Liver (tissue), 8 donors: ENCODE measurements at regions not wholly inside any gene's neighbourhood (a gene's known extent, or its start where the extent isn't known, plus 50 kb on each side); places are given as distances from the start of the nearest gene placed in this dataset.

Source experiments
- DNase-seq: peaks from one replicate; pipeline ENCODE4 v3.0.0-alpha.2; 2017; ENCODE audit warnings: low spot score
- H3K27ac ChIP-seq, 2 donors: one replicate each; pipeline ENCODE4 v1.7.0; 2013; ENCODE audit warnings: inconsistent platforms in 2 of 2, low read length in 2 of 2, control low read depth in 1 of 2, low read depth in 1 of 2, mild to moderate bottlenecking in 1 of 2
- H3K27me3 ChIP-seq, 4 donors: one replicate each; pipeline versions ENCODE4 v1.6.1 to v1.7.0; 2013; ENCODE audit warnings: low read length in 3 of 4, inconsistent platforms in 1 of 4, mild to moderate bottlenecking in 1 of 4, moderate library complexity in 1 of 4; ENCODE audit not compliant: control insufficient read depth in 4 of 4, insufficient read depth in 4 of 4
- H3K36me3 ChIP-seq, 4 donors: one replicate each; pipeline versions ENCODE4 v1.6.1 to v1.7.0; 2013; ENCODE audit warnings: low read length in 3 of 4, mild to moderate bottlenecking in 3 of 4, low read depth in 1 of 4, moderate library complexity in 1 of 4; ENCODE audit not compliant: control insufficient read depth in 4 of 4, insufficient read depth in 3 of 4
- H3K4me1 ChIP-seq, 4 donors: one replicate each; pipeline versions ENCODE4 v1.6.1 to v1.7.0; 2013; ENCODE audit warnings: low read length in 3 of 4, mild to moderate bottlenecking in 3 of 4, moderate library complexity in 1 of 4; ENCODE audit not compliant: control insufficient read depth in 4 of 4, insufficient read depth in 4 of 4
- H3K4me3 ChIP-seq, 3 donors: one replicate each; pipeline versions ENCODE4 v1.6.1 to v1.7.0; 2013; ENCODE audit warnings: low read length in 3 of 3, control low read depth in 1 of 3, low read depth in 1 of 3, mild to moderate bottlenecking in 1 of 3
- H3K9ac ChIP-seq, 2 donors: one replicate each; pipeline ENCODE4 v1.7.0; 2013; ENCODE audit warnings: low read length in 2 of 2, mild to moderate bottlenecking in 2 of 2, moderate library complexity in 2 of 2, control low read depth in 1 of 2, low read depth in 1 of 2
- H3K9me3 ChIP-seq, 4 donors: one replicate each; pipeline versions ENCODE4 v1.6.1 to v1.7.0; 2013; ENCODE audit warnings: low read length in 3 of 4; ENCODE audit not compliant: control insufficient read depth in 4 of 4
- ATF3 ChIP-seq: IDR thresholded peaks from 2 replicates; pipeline ENCODE4 v1.6.1; 2016; ENCODE audit warnings: antibody characterized with exemption
- CTCF ChIP-seq: fragments of 150-350 bp; IDR thresholded peaks from 2 replicates; pipeline ENCODE4 v1.5.1; 2017; ENCODE audit warnings: improper control_type of control experiment, low read depth, low read length; ENCODE audit not compliant: missing input control
- EGR1 ChIP-seq, 2 donors: IDR thresholded peaks; 2 replicates each; pipeline ENCODE4 v1.6.1; 2016 to 2018; ENCODE audit warnings: antibody characterized with exemption in 2 of 2, low read depth in 2 of 2
- FOXA1 ChIP-seq: IDR thresholded peaks from 2 replicates; pipeline ENCODE4 v1.6.1; 2016; ENCODE audit warnings: antibody characterized with exemption
- FOXA2 ChIP-seq: IDR thresholded peaks from 2 replicates; pipeline ENCODE4 v1.6.1; 2016; ENCODE audit warnings: antibody characterized with exemption
- GABPA ChIP-seq, 2 donors: IDR thresholded peaks in 1 of 2; conservative IDR thresholded peaks in 1 of 2; 2 replicates each; pipeline ENCODE4 v1.6.1; 2016; ENCODE audit warnings: antibody characterized with exemption in 2 of 2, mild to moderate bottlenecking in 1 of 2, moderate library complexity in 1 of 2
- HNF4A ChIP-seq, 2 donors: conservative IDR thresholded peaks; 2 replicates each; pipeline ENCODE4 v1.6.1; 2016; ENCODE audit warnings: antibody characterized with exemption in 2 of 2, mild to moderate bottlenecking in 2 of 2
- HNF4G ChIP-seq: IDR thresholded peaks from 2 replicates; pipeline ENCODE4 v1.6.1; 2016; ENCODE audit warnings: antibody characterized with exemption
- JUND ChIP-seq, 2 donors: IDR thresholded peaks; 2 replicates each; pipeline ENCODE4 v1.6.1; 2016; ENCODE audit warnings: antibody characterized with exemption in 2 of 2
- MAX ChIP-seq: IDR thresholded peaks from 2 replicates; pipeline ENCODE4 v1.6.1; 2016; ENCODE audit warnings: antibody characterized with exemption
- NR2F2 ChIP-seq: IDR thresholded peaks from 2 replicates; pipeline ENCODE4 v1.6.1; 2016; ENCODE audit warnings: antibody characterized with exemption
- RAD21 ChIP-seq, 2 donors: IDR thresholded peaks; 2 replicates each; pipeline ENCODE4 v1.6.1; 2016; ENCODE audit warnings: antibody characterized with exemption in 2 of 2, mild to moderate bottlenecking in 2 of 2
- REST ChIP-seq: IDR thresholded peaks from 2 replicates; pipeline ENCODE4 v1.6.1; 2016; ENCODE audit warnings: antibody characterized with exemption, mild to moderate bottlenecking
- RXRA ChIP-seq, 2 donors: IDR thresholded peaks; 2 replicates each; pipeline ENCODE4 v1.6.1; 2017 to 2018; ENCODE audit warnings: antibody characterized with exemption in 2 of 2, mild to moderate bottlenecking in 1 of 2
- SP1 ChIP-seq: IDR thresholded peaks from 2 replicates; pipeline ENCODE4 v1.6.1; 2018; ENCODE audit warnings: antibody characterized with exemption, mild to moderate bottlenecking
- TAF1 ChIP-seq: conservative IDR thresholded peaks from 2 replicates; pipeline ENCODE4 v1.6.1; 2016; ENCODE audit warnings: antibody characterized with exemption, mild to moderate bottlenecking
- YY1 ChIP-seq: IDR thresholded peaks from 2 replicates; pipeline ENCODE4 v1.6.1; 2016; ENCODE audit warnings: antibody characterized with exemption, mild to moderate bottlenecking
- ZBTB33 ChIP-seq: IDR thresholded peaks from 2 replicates; pipeline ENCODE4 v1.6.1; 2016; ENCODE audit warnings: antibody characterized with exemption
- WGBS: extraction: QIAGEN DNeasy Blood & Tissue Kit; methylation state at CpG from one replicate; pipeline ENCODE4 v1.1.7; 2013; 5-methylcytosine and 5-hydroxymethylcytosine counted together
- donor health status: healthy.
- donor health status: healthy.
- donor health status: healthy.
- donor health status: healthy.
- donor health status: healthy.

- Histone ChIP-seq H3K36me3 (no peaks in the 10 kb centered on the region), H3K27ac (no peak overlapping the region), H3K27me3 (no peaks in the 10 kb centered on the region), H3K9ac (no peak overlapping the region), H3K9me3 (no peaks in the 10 kb centered on the region), H3K4me1 (no peaks in the 10 kb centered on the region), H3K4me3 (no peak overlapping the region)
- TF ChIP-seq REST = no peak
- no peak for TF ChIP-seq FOXA1
- no peak for TF ChIP-seq TAF1
- no peak for TF ChIP-seq RAD21 (IDR thresholded peaks at IDR 0.05)
- no peak for TF ChIP-seq EGR1 (IDR thresholded peaks at IDR 0.05; ENCODE audit: low read depth in 2 of 2)
- TF ChIP-seq HNF4G = no peak
- TF ChIP-seq ATF3 = no peak
- TF ChIP-seq ZBTB33 = no peak
- no peak for TF ChIP-seq SP1
- TF ChIP-seq NR2F2 = no peak
- TF ChIP-seq YY1 = no peak
- no peak for TF ChIP-seq RXRA (IDR thresholded peaks at IDR 0.05)
- no peak for TF ChIP-seq FOXA2
- TF ChIP-seq HNF4A (conservative IDR thresholded peaks at IDR 0.05) = no peak
- no peak for TF ChIP-seq MAX
- TF ChIP-seq CTCF = no peak
- TF ChIP-seq JUND (IDR thresholded peaks at IDR 0.05) = no peak
- TF ChIP-seq GABPA (IDR thresholded peaks at IDR 0.05 in 1 of 2, conservative IDR thresholded peaks at IDR 0.05 in 1 of 2) = no peak
- DNase-seq = no peak
- 62% methylated on average over 2 of the region's 2 CpGs for WGBS
Observed at GRCh38 chr1:208820580-208821212, 576.5 kb upstream of the PLXNA2 start.
